Transverse colon (tissue), 3 donors: ENCODE measurements at regions not wholly inside any gene's neighbourhood (a gene's known extent, or its start where the extent isn't known, plus 50 kb on each side); places are given as distances from the start of the nearest gene placed in this dataset.

Source experiments
- POLR2A ChIP-seq: fragments of 450-650 bp; IDR thresholded peaks from one replicate; pipeline ENCODE4 v1.6.1; 2016; ENCODE audit warnings: antibody characterized with exemption, mild to moderate bottlenecking, moderate library complexity
- TF ChIP-seq, protein P1 (sequence below), 5 experiments: fragments of 200-600 bp in 3 of 5; fragments of 450-650 bp in 2 of 5; sonication (generic) in 3 of 5; IDR thresholded peaks; 1 replicate in 2 of 5; 2 replicates in 3 of 5; pipeline ENCODE4 v1.5.1; 2016 to 2017; ENCODE audit warnings: antibody characterized with exemption in 5 of 5, inconsistent platforms in 3 of 5, mild to moderate bottlenecking in 2 of 5, moderate library complexity in 1 of 5

DNA sequence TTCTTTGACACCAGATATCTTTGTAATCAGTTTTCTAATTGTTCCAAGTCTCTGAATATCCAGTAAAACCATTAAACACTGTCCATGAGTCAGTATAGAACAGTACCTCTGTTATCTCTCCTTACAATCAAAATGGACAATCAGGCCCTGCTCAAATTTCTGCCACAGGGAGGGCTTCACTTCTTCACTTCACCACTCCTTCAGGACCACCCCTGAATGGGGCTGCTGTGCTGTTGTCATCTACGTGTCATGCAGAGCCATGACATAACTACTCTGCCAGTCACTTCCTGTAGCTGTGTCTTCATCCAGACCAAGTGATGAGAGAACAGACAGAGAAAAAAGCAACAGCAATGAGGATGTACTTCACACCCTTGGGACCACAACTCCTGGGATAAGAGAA lies 116.9 kb downstream of the TANC2 start:
- TF ChIP-seq, protein P1, sequence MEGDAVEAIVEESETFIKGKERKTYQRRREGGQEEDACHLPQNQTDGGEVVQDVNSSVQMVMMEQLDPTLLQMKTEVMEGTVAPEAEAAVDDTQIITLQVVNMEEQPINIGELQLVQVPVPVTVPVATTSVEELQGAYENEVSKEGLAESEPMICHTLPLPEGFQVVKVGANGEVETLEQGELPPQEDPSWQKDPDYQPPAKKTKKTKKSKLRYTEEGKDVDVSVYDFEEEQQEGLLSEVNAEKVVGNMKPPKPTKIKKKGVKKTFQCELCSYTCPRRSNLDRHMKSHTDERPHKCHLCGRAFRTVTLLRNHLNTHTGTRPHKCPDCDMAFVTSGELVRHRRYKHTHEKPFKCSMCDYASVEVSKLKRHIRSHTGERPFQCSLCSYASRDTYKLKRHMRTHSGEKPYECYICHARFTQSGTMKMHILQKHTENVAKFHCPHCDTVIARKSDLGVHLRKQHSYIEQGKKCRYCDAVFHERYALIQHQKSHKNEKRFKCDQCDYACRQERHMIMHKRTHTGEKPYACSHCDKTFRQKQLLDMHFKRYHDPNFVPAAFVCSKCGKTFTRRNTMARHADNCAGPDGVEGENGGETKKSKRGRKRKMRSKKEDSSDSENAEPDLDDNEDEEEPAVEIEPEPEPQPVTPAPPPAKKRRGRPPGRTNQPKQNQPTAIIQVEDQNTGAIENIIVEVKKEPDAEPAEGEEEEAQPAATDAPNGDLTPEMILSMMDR (IDR thresholded peaks at IDR 0.05), result no peak
- TF ChIP-seq POLR2A, result no peak
